ENCODE measurements at regions not wholly inside any gene's neighbourhood (a gene's known extent, or its start where the extent isn't known, plus 50 kb on each side); places are given as distances from the start of the nearest gene placed in this dataset.

DNA sequence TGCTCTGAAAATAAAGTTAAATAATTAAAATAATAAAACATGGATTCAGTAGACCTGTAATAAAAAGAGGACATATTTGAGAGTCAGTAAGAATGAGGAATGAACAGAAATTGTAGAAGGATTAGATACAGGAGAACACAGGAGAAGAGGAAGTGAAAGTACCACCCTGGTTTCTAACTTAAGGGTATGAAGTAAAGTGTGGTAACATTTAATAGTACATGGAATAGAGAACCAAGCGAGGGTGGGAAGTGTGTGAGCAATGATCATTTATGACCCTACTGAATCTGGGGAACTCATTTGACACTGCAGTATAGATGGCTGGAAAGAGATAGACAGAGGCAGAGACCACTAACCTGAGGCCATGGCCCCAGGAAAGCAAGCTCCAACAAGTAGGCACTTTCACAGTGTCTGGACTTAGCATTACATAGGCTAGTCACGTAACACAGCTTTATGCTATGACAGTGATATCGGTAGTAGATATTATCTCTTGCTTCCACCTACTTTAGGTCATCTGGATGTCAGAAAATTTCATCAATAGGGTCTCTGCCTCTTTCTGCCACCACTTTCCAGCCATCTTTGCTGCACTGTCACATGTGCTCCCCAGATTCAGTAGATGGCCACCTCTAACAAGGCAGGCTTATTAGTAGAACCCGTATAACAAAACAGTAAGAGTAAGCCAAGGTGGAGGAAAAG is 633.9 kb upstream of the MIR17HG start:
- ChIA-PET CTCF (no interaction called here), POLR2A (ENCODE audit: unreplicated experiment) (no interaction called here)
- H3K23ac ChIP-seq (ENCODE audit: low read depth, low read length): no peak overlapping the region
- no peaks in the 10 kb centered on the region for H3K9me1 ChIP-seq (ENCODE audit: insufficient read depth, low read length)
- in situ Hi-C loops (cut with MboI; ENCODE audit: low sequenced_read_pairs) (no loop called here), intact Hi-C loops (cut with micrococcal nuclease) (no loop called here), dilution Hi-C loops (cut with HindIII; ENCODE audit: low sequenced_read_pairs, unreplicated experiment) (no loop called here)
- TF ChIP-seq, protein P1, sequence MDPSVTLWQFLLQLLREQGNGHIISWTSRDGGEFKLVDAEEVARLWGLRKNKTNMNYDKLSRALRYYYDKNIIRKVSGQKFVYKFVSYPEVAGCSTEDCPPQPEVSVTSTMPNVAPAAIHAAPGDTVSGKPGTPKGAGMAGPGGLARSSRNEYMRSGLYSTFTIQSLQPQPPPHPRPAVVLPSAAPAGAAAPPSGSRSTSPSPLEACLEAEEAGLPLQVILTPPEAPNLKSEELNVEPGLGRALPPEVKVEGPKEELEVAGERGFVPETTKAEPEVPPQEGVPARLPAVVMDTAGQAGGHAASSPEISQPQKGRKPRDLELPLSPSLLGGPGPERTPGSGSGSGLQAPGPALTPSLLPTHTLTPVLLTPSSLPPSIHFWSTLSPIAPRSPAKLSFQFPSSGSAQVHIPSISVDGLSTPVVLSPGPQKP (IDR thresholded peaks at IDR 0.05; ENCODE audit: borderline replicate concordance, low read depth, low read length): no peak
- TF ChIP-seq RCOR1 (IDR thresholded peaks at IDR 0.05; ENCODE audit: insufficient replicate concordance, low read length) (no peak), POLR2A (IDR thresholded peaks at IDR 0.05; ENCODE audit: low read depth, low read length) (no peak), CEBPB (IDR thresholded peaks at IDR 0.05; ENCODE audit: low read depth, low read length) (no peak), NFE2L2 (IDR thresholded peaks at IDR 0.05; ENCODE audit: low read depth, low read length) (no peak), MXI1 (IDR thresholded peaks at IDR 0.05; ENCODE audit: borderline replicate concordance, low read depth, low read length) (no peak), MAZ (IDR thresholded peaks at IDR 0.05; ENCODE audit: borderline replicate concordance, low read depth, low read length) (no peak), MAFK (IDR thresholded peaks at IDR 0.05; ENCODE audit: low read depth, low read length) (no peak), CHD1 (IDR thresholded peaks at IDR 0.05; ENCODE audit: low read depth, low read length) (no peak), BHLHE40 (IDR thresholded peaks at IDR 0.05; ENCODE audit: low read depth, low read length) (no peak), SMC3 (IDR thresholded peaks at IDR 0.05; ENCODE audit: low read depth, low read length) (no peak), FOS (IDR thresholded peaks at IDR 0.05; ENCODE audit: low read depth, low read length) (no peak)
- TF ChIP-seq, protein P2, sequence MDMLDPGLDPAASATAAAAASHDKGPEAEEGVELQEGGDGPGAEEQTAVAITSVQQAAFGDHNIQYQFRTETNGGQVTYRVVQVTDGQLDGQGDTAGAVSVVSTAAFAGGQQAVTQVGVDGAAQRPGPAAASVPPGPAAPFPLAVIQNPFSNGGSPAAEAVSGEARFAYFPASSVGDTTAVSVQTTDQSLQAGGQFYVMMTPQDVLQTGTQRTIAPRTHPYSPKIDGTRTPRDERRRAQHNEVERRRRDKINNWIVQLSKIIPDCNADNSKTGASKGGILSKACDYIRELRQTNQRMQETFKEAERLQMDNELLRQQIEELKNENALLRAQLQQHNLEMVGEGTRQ (IDR thresholded peaks at IDR 0.05; ENCODE audit: low read depth, low read length): no peak
- TF ChIP-seq, protein P3, sequence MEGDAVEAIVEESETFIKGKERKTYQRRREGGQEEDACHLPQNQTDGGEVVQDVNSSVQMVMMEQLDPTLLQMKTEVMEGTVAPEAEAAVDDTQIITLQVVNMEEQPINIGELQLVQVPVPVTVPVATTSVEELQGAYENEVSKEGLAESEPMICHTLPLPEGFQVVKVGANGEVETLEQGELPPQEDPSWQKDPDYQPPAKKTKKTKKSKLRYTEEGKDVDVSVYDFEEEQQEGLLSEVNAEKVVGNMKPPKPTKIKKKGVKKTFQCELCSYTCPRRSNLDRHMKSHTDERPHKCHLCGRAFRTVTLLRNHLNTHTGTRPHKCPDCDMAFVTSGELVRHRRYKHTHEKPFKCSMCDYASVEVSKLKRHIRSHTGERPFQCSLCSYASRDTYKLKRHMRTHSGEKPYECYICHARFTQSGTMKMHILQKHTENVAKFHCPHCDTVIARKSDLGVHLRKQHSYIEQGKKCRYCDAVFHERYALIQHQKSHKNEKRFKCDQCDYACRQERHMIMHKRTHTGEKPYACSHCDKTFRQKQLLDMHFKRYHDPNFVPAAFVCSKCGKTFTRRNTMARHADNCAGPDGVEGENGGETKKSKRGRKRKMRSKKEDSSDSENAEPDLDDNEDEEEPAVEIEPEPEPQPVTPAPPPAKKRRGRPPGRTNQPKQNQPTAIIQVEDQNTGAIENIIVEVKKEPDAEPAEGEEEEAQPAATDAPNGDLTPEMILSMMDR (conservative IDR thresholded peaks at IDR 0.05; ENCODE audit: low read depth, low read length): no peak
- H3K4ac ChIP-seq (ENCODE audit: low read depth, low read length): no peak overlapping the region
- H3K36me3 ChIP-seq (ENCODE audit: control insufficient read depth, insufficient read depth, low read length): no peaks in the 10 kb centered on the region
- H3K4me3 ChIP-seq (ENCODE audit: insufficient read depth, low read depth, low read length): no peak overlapping the region
- H3K79me1 ChIP-seq (ENCODE audit: low read depth in 1 of 2, low read length in 2 of 2): no peaks in the 10 kb centered on the region
- H2AK9ac ChIP-seq (replicated peaks; ENCODE audit: low read depth, low read length, poor library complexity): no peak overlapping the region
- H3K9ac ChIP-seq (ENCODE audit: low read depth, low read length): no peak overlapping the region
- no peak overlapping the region for H4K91ac ChIP-seq (ENCODE audit: insufficient read depth, low read depth, low read length)
- H2AFZ ChIP-seq (replicated peaks; ENCODE audit: low read length, poor library complexity): no peak overlapping the region
- H4K8ac ChIP-seq (ENCODE audit: low read depth in 2 of 2, low read length in 2 of 2): no peak overlapping the region
- no peak overlapping the region for H3K27ac ChIP-seq (ENCODE audit: insufficient read depth, low read length)
- H3K9me3 ChIP-seq (ENCODE audit: control insufficient read depth, insufficient read depth, low read length): no peaks in the 10 kb centered on the region; the same call in 1 of the 2 replicates
- ATAC-seq (ENCODE audit: low read depth) (no peak), DNase-seq (no peak)
- 100% methylated on average over 2 of the region's 4 CpGs; no CpG with 5 or more reads in 1 of the 2 experiments for WGBS, 2 experiments (ENCODE audit: extremely low coverage in 2 of 2, insufficient read length in 1 of 2)
- no peak overlapping the region for H3K18ac ChIP-seq (ENCODE audit: low read depth, low read length)
- no peak overlapping the region for H2BK20ac ChIP-seq (ENCODE audit: low read depth, low read length)
- no peak overlapping the region for H2AK5ac ChIP-seq (ENCODE audit: low read depth, low read length)
- no peaks in the 10 kb centered on the region for H3K27me3 ChIP-seq (ENCODE audit: control insufficient read depth, insufficient read depth, low read length)
- no peaks in the 10 kb centered on the region for H3K4me1 ChIP-seq (ENCODE audit: control insufficient read depth, insufficient read depth, low read length)
- H2BK5ac ChIP-seq (ENCODE audit: low read depth, low read length, poor library complexity, severe bottlenecking): no peak overlapping the region
- no peak overlapping the region for H4K5ac ChIP-seq (ENCODE audit: low read depth, low read length)
- no peak overlapping the region for H2BK15ac ChIP-seq (ENCODE audit: low read depth, low read length)
- no peak overlapping the region for H3K14ac ChIP-seq (replicated peaks; ENCODE audit: low read depth, low read length)
- H4K20me1 ChIP-seq (ENCODE audit: insufficient read depth, low read length): no peaks in the 10 kb centered on the region
- no TSS peak for BruUV-seq (replicated peaks)
- H3K4me2 ChIP-seq (ENCODE audit: low read depth, low read length): no peak overlapping the region
- H3K56ac ChIP-seq (ENCODE audit: extremely low read depth, insufficient read depth, low read length): no peak overlapping the region
- no peak overlapping the region for H2BK120ac ChIP-seq (ENCODE audit: low read depth, low read length)

Data from IMR-90 (cell line).